NCI-H524 (cell line): ENCODE measurements at regions not wholly inside any gene's neighbourhood (a gene's known extent, or its start where the extent isn't known, plus 50 kb on each side); places are given as distances from the start of the nearest gene placed in this dataset.

Experiments
- DNase-seq, 2 experiments: peaks; one replicate each; lab custom pipeline; 2025; lab: John Stamatoyannopoulos, UW

GRCh38 chr6:98463038-98464000 lies 371.1 kb upstream of the POU3F2 start:
- no peak for DNase-seq

DNA sequence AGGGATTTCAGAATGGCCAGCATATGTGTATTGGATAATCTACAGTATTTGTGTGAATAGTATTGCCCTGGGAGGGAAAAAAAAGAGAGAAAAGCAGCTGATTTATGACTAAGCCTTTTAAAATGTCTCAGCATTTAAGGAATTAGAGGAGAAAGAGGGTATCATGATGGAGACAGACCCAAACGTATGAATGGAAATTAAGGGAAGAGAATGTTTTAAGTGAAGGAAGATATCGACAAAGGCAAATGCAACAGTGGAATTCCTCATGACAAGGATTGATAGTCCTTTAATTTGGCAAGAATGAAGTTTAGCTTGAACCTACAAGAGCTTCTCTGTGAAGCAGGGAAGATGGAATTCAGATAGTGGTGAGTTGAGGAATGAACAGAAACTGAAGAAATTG lies 367.3 kb upstream of the POU3F2 start:
- no peak for DNase-seq

GRCh38 chr6:98467902-98468301 lies 366.5 kb upstream of the POU3F2 start:
- DNase-seq, result no peak

DNA sequence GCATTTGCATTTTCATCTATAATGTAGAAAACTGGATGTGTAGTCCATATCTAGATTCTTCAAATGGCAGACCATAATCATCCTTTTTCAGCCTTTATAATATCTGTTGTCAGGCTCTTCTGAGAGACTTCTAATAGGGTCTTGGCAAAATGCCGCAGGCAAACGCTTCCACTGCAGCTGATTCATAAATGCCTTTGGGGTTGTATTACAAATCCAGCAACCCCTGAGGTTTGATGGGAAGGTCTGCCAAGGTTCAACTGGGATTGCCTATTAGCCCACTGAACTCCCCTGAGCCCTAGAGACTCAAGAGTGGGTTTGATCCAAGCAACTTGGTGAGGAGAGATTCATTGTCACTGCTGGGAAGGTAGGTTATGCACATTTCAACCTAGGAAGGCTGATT lies 365.2 kb upstream of the POU3F2 start:
- DNase-seq, result no peak

- no peak for DNase-seq
Measured at GRCh38 chr6:98470821-98471220, 363.6 kb upstream of the POU3F2 start.

- no peak for DNase-seq
Measured at GRCh38 chr6:98471444-98471843, 362.9 kb upstream of the POU3F2 start.

DNA sequence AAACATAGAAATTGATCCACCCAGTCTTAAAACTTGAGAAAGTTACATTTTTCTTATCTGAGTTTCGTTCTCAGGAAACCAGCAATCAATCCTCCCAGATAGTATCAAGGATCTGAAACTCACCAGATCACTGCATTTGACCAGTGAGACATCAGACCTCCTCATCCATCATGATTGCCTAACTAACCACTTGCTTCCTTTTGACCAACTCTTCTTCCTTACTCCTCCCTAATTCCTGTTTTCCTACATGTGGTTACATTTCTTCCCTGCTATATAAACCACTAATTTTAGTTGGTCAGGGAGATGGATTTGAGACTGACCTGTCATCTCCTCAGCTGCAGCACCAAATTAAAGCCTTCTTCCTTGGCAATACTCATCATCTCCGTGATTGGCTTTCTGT lies 357.1 kb upstream of the POU3F2 start:
- DNase-seq, result no peak

DNA sequence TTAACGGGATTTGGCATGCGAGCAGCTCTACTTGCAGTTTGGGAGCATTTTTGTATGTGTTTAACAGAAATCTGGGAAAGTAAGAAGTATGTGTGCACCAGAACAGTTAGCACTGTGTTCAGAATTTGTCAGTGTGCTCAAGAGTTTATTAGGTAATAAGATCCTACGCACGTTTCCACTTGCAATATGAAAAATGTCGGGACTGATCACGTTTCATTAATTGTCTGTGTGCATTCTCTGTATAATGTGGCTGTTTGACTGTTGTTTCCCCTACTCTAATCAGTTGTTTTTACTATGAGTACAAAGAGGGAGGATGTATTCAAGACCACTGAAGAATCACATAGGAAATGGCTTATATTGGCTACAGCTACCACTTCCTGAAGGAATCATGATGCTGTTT lies 349.7 kb upstream of the POU3F2 start:
- peak in 1 of 2 experiments; percentile 7 for DNase-seq

GRCh38 chr6:98485593-98485992 lies 348.8 kb upstream of the POU3F2 start:
- no peak for DNase-seq

- DNase-seq, result peak; percentile 70 to 85
Measured at GRCh38 chr6:98486057-98486456, 348.3 kb upstream of the POU3F2 start.

DNA sequence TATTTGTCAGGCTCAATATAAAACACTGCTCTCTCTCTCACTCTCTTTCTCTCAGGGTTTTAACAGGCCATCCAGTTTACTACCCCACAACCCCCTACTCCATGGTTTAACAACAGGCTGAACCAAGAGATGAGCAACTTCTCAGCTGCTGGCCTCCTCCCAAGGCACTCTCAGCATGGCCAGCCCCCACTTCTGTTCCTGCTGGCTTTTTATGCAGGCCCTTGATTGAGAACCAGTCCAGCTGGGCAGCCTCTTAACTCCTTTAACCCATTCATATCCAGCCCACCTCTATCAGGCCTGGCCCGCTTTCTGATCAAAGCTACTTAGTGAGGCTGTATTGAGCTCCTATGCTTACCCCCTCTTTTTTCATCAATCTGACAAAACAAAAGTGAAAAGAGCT lies 346.8 kb upstream of the POU3F2 start:
- peak; percentile 90 to 96 for DNase-seq

- DNase-seq, result no peak
Measured at GRCh38 chr6:98498144-98498775, 336.1 kb upstream of the POU3F2 start.

DNA sequence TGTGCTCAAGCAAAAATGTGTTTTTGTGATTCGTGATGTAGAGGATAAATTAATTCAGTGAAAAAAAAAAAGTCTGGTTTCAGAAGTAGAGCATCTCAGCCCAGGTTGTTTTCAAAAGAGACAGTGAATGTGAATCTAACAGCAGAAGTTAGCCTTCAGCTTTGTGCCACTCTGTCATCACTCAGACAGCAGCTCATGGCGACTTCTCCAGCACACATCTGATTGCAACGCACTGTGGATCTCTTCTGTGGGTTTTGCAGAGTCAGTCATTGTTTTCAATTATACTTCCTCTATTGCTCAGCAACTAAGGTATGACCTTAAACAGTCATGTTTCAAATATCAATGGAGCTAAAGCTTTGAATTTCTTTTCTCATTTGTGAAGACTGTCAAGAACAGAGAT lies 335.5 kb upstream of the POU3F2 start:
- no peak for DNase-seq

GRCh38 chr6:98514073-98514720 lies 320.2 kb upstream of the POU3F2 start:
- DNase-seq, result peak; percentile 1 to 31

DNA sequence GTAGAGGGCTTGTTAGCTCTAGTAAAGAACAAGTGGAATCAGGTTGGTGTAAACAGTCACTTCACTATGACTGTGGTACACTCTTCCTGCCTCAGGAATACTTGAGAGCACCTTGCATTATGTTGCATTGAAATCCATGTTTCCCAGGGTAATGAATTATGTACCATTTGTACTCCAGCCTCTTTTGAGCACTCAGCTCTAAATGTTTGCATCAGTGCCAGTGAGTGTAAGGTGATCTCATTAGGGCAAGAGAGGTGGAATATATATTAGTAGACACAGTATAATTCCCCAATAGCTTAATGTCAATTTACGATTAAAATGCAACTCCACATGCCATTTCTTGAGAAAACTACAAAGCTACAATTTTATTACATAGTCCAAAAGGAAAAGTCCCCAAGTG lies 319.6 kb upstream of the POU3F2 start:
- DNase-seq, result no peak

DNA sequence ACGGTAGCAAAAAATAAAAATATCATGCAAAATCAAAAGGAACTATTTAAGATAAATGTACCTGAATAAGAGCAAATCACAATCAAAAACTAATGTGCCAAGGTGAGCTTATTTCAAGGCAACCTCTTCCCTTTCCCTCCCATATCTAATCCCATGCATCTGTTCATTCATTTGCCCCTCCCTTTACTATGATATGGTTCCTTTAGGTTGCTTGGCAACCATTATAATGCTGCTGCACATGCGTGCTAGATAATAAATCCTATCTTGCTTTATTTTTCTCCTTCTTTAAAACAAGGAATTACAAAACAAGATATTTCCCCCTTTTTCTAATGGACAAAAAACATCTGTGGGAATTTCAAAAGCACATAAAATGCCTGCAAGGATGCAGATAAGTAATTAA lies 318.2 kb upstream of the POU3F2 start:
- DNase-seq, result peak; percentile 73 to 83

DNA sequence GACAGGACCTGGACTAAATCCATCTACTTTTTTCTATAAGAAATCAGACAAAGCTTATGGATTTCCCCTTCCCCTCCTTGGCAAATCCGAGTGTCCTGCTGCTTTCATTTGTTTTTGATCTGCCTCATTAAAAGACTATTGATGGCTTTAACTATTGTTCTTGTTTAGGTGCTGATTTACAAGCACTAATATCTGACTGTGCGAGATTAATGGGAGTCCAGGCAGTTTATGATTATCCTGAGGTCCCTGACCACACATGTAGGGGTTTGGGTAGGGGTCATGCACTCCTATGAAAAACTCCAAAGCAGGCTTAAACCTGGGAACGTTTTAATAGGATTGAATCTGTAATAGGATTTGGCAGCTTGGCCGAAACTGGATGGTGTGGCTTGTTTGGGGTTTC lies 317.5 kb upstream of the POU3F2 start:
- peak; percentile 20 to 71 for DNase-seq

DNA sequence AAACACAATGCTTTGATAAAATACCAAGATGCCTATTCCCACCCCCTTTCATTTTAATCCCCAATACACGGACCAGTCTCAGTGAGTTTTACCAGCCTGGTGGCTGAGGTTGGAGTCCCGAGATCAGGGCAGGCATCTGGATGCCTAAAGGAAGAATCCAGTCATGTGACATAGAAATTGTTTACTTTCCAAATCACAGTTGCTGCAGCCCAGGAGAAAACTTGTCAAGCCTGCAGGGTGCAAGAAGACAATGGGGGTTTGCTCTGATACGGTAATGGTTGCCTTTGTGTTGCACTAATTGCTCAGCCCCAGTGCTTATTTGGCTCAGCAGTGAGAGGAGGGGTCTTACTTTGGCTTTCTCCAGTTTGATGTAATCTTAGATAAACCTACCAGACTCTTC lies 308.5 kb upstream of the POU3F2 start:
- DNase-seq, result no peak

- no peak for DNase-seq
Measured at GRCh38 chr6:98526465-98526864, 307.9 kb upstream of the POU3F2 start.

DNA sequence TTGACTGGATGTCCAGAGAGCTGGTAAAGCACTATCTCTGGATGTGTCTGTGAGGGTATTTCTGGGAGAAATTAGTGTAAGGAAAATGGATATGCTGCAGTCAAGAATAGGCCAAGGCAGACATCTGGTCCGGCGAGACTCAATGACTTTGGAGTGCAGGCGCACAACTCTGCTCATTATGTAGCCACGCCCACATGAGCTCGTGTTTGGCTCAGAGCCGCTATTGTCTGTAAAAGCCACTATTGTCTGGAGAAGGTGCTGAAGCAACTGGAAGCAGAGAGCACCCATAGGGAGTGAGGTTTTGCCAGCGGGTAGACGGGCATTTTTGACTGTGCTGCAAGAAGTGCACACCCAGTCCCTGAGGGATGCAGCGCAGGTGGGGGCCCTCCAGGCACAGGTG lies 305.0 kb upstream of the POU3F2 start:
- peak; percentile 38 to 61 for DNase-seq

- no peak for DNase-seq
Measured at GRCh38 chr6:98530732-98531131, 303.6 kb upstream of the POU3F2 start.

GRCh38 chr6:98532004-98532403 lies 302.4 kb upstream of the POU3F2 start:
- DNase-seq, result no peak

- DNase-seq, result peak; percentile 0 to 13
Measured at GRCh38 chr6:98539741-98540140, 294.6 kb upstream of the POU3F2 start.
